H9 (cell line): ENCODE measurements at regions not wholly inside any gene's neighbourhood (a gene's known extent, or its start where the extent isn't known, plus 50 kb on each side); places are given as distances from the start of the nearest gene placed in this dataset.

ENCODE experiments used
- DNase-seq: peaks from one replicate; pipeline ENCODE4 v3.0.0-alpha.2; 2017
- H2AFZ ChIP-seq: one replicate; pipeline ENCODE4 v1.6.1; 2013; ENCODE audit warnings: mild to moderate bottlenecking, low read length, control low read depth, moderate library complexity
- H2AK5ac ChIP-seq: 2 replicates; pipeline ENCODE4 v1.6.1; 2013; ENCODE audit warnings: low read length, control low read depth, mixed read lengths; ENCODE audit not compliant: insufficient read length
- H2BK120ac ChIP-seq: one replicate; pipeline ENCODE4 v1.6.1; 2013; ENCODE audit warnings: low read depth, mild to moderate bottlenecking, low read length, control low read depth, inconsistent platforms; ENCODE audit not compliant: poor library complexity, severe bottlenecking
- H2BK12ac ChIP-seq: 2 replicates; pipeline ENCODE4 v1.6.1; 2013; ENCODE audit warnings: low read length, control low read depth, mixed read lengths, low read depth; ENCODE audit not compliant: insufficient read length
- H2BK15ac ChIP-seq: 2 replicates; pipeline ENCODE4 v1.6.1; 2013; ENCODE audit warnings: low read depth, low read length, control low read depth
- H2BK20ac ChIP-seq: one replicate; pipeline ENCODE4 v1.6.1; 2013; ENCODE audit warnings: low read depth, mild to moderate bottlenecking, low read length, control low read depth, inconsistent platforms; ENCODE audit not compliant: poor library complexity, severe bottlenecking
- H2BK5ac ChIP-seq: 2 replicates; pipeline ENCODE4 v1.6.1; 2013; ENCODE audit warnings: low read length, control low read depth, mixed read lengths; ENCODE audit not compliant: insufficient read length
- H3K14ac ChIP-seq: 2 replicates; pipeline ENCODE4 v1.6.1; 2013; ENCODE audit warnings: low read length, control low read depth; ENCODE audit not compliant: insufficient read depth
- H3K18ac ChIP-seq: 2 replicates; pipeline ENCODE4 v1.6.1; 2013; ENCODE audit warnings: low read depth, mild to moderate bottlenecking, mixed read lengths, low read length, control low read depth; ENCODE audit not compliant: insufficient read length
- H3K23ac ChIP-seq: 2 replicates; pipeline ENCODE4 v1.6.1; 2013; ENCODE audit warnings: low read length, control low read depth, mixed read lengths, low read depth; ENCODE audit not compliant: insufficient read length
- H3K23me2 ChIP-seq: 2 replicates; pipeline ENCODE4 v1.6.1; 2013; ENCODE audit warnings: low read depth, mild to moderate bottlenecking, mixed read lengths, low read length, control low read depth; ENCODE audit not compliant: insufficient read length, poor library complexity, severe bottlenecking
- H3K27ac ChIP-seq: 2 replicates; pipeline ENCODE4 v1.5.1; 2013; ENCODE audit warnings: low read length, control low read depth, mixed read lengths, low read depth; ENCODE audit not compliant: insufficient read length
- H3K27me3 ChIP-seq: 2 replicates; pipeline ENCODE4 v1.6.1; 2013; ENCODE audit warnings: low read length, control low read depth, inconsistent platforms; ENCODE audit not compliant: insufficient read depth
- H3K4ac ChIP-seq: 2 replicates; pipeline ENCODE4 v1.6.1; 2013; ENCODE audit warnings: low read depth, mild to moderate bottlenecking, control low read depth, inconsistent platforms, low read length, moderate library complexity
- H3K4me1 ChIP-seq: 2 replicates; pipeline ENCODE4 v1.6.1; 2013; ENCODE audit warnings: low read length, control low read depth, inconsistent platforms; ENCODE audit not compliant: insufficient read depth
- H3K4me2 ChIP-seq: 2 replicates; pipeline ENCODE4 v1.6.1; 2013; ENCODE audit warnings: low read length, control low read depth, mixed read lengths; ENCODE audit not compliant: insufficient read length, insufficient read depth
- H3K56ac ChIP-seq: 2 replicates; pipeline ENCODE4 v1.6.1; 2013; ENCODE audit warnings: low read depth, mild to moderate bottlenecking, mixed read lengths, low read length, control low read depth; ENCODE audit not compliant: insufficient read length
- H3K79me1 ChIP-seq: 2 replicates; pipeline ENCODE4 v1.6.1; 2013; ENCODE audit warnings: low read depth, mild to moderate bottlenecking, moderate library complexity, low read length, control low read depth, inconsistent platforms; ENCODE audit not compliant: insufficient read depth, poor library complexity, severe bottlenecking
- H3K79me2 ChIP-seq: 2 replicates; pipeline ENCODE4 v1.6.1; 2013; ENCODE audit warnings: low read length, control low read depth, inconsistent platforms; ENCODE audit not compliant: insufficient read depth
- H3K9ac ChIP-seq: 2 replicates; pipeline ENCODE4 v1.6.1; 2013; ENCODE audit warnings: low read length, control low read depth, mixed read lengths; ENCODE audit not compliant: insufficient read length; ENCODE audit errors: extremely low read depth
- H3K9me3 ChIP-seq: one replicate; pipeline ENCODE4 v1.6.1; 2013; ENCODE audit warnings: low read depth, low read length, inconsistent platforms; ENCODE audit not compliant: control insufficient read depth
- H3T11ph ChIP-seq: one replicate; pipeline ENCODE4 v1.6.1; 2013; ENCODE audit warnings: mild to moderate bottlenecking, low read length, control low read depth, inconsistent platforms
- H4K20me1 ChIP-seq: one replicate; pipeline ENCODE4 v1.6.1; 2013; ENCODE audit not compliant: control insufficient read depth, insufficient read length, insufficient read depth
- H4K5ac ChIP-seq: 2 replicates; pipeline ENCODE4 v1.6.1; 2013; ENCODE audit warnings: low read depth, mild to moderate bottlenecking, mixed read lengths, low read length, control low read depth; ENCODE audit not compliant: insufficient read length
- H4K8ac ChIP-seq: replicated peaks from 2 replicates; pipeline ENCODE4 v1.6.1; 2013; ENCODE audit warnings: low read length, control low read depth, mixed read lengths, low read depth; ENCODE audit not compliant: insufficient read length
- H4K91ac ChIP-seq: 2 replicates; pipeline ENCODE4 v1.6.1; 2013; ENCODE audit warnings: low read depth, mild to moderate bottlenecking, moderate library complexity, mixed read lengths, low read length, control low read depth; ENCODE audit not compliant: insufficient read length
- H3K27ac Mint-ChIP-seq, 3 experiments: 2 replicates in 2 of 3; 3 replicates in 1 of 3; pipeline ENCODE4 v1.8.0; 2020 to 2021; ENCODE audit warnings: mixed read lengths in 3 of 3, mild to moderate bottlenecking in 1 of 3, moderate library complexity in 1 of 3
- H3K27me3 Mint-ChIP-seq: 2 replicates; pipeline ENCODE4 v1.8.0; 2021; ENCODE audit warnings: low read depth, mild to moderate bottlenecking, moderate library complexity, mixed read lengths
- H3K36me3 Mint-ChIP-seq, 3 experiments: 2 replicates in 2 of 3; 3 replicates in 1 of 3; pipeline ENCODE4 v1.8.0; 2020 to 2021; ENCODE audit warnings: low read depth in 3 of 3, mixed read lengths in 3 of 3; ENCODE audit not compliant: insufficient read depth in 1 of 3
- H3K4me1 Mint-ChIP-seq, 2 experiments: 2 replicates each; pipeline ENCODE4 v1.8.0; 2020; ENCODE audit warnings: mixed read lengths in 2 of 2
- H3K4me3 Mint-ChIP-seq, 2 experiments: 2 replicates in 1 of 2; 3 replicates in 1 of 2; pipeline ENCODE4 v1.8.0; 2020 to 2021; ENCODE audit warnings: mild to moderate bottlenecking in 2 of 2, mixed read lengths in 2 of 2, moderate library complexity in 1 of 2
- H3K9me3 Mint-ChIP-seq, 2 experiments: 2 replicates in 1 of 2; 3 replicates in 1 of 2; pipeline ENCODE4 v1.8.0; 2020; ENCODE audit warnings: mild to moderate bottlenecking in 2 of 2, mixed read lengths in 2 of 2, moderate library complexity in 1 of 2
- CTCF ChIP-seq: fragments of 200-600 bp; sonication (generic); conservative IDR thresholded peaks from 3 replicates; pipeline ENCODE4 v1.8.0; 2021; ENCODE audit warnings: antibody characterized with exemption, mild to moderate bottlenecking
- WGBS: extraction: QIAGEN DNeasy Blood & Tissue Kit; methylation state at CpG from one replicate; pipeline ENCODE4 v1.1.7; 2013; ENCODE audit warnings: missing lambda C conversion rate, low lambda C conversion rate, mixed read lengths; ENCODE audit not compliant: insufficient read length; ENCODE audit errors: extremely low coverage; 5-methylcytosine and 5-hydroxymethylcytosine counted together

DNA sequence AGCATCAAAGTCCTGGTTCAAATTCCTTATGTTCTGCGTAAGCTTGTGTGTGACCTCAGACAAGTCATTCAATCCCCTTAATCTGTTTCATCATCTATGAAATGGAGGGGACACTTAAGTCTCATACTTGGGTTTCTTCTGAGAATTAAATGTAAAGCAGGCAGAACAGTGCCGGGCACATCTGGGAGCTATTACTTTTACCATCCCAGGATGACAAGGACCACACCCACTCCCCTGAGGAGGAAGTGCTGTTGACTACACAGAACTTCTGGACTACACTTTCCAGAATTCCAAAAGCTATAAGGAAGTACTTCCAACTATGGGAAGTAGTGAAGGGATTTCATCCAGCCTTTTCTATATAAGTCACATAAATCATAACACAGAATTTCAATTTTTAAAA is 294.9 kb downstream of the IPMK start:
- Mint-ChIP-seq H3K4me1 (peaks cover 6 to 7% of the 10 kb centered on the region in 2 experiments; a peak in 3 of 4 replicates), H3K36me3 (peaks cover 0 to 9% (median 2%) of the 10 kb centered on the region in 3 experiments; a peak in 3 of 7 replicates), H3K27me3 (no peaks in the 10 kb centered on the region), H3K4me3 (no peak overlapping the region), H3K27ac (no peak overlapping the region), H3K9me3 (peaks cover 11% of the 10 kb centered on the region in 2 experiments; a peak in 4 of 5 replicates)
- Histone ChIP-seq H3K4me1 (no peaks in the 10 kb centered on the region), H2BK5ac (no peak overlapping the region), H3K18ac (no peak overlapping the region), H3K14ac (no peak overlapping the region), H4K8ac (no peak overlapping the region), H3K56ac (no peak overlapping the region), H3K9me3 (no peaks in the 10 kb centered on the region), H2AK5ac (no peak overlapping the region), H3K4ac (no peak overlapping the region), H2BK15ac (no peak overlapping the region), H2BK20ac (no peak overlapping the region), H4K20me1 (no peaks in the 10 kb centered on the region), H3K27me3 (no peaks in the 10 kb centered on the region), H4K5ac (no peak overlapping the region), H3K23me2 (no peaks in the 10 kb centered on the region), H3K27ac (no peak overlapping the region), H3K79me2 (no peaks in the 10 kb centered on the region), H2AFZ (no peak overlapping the region), H3K9ac (no peak overlapping the region), H3K4me2 (no peak overlapping the region), H3T11ph (no peak overlapping the region), H3K79me1 (no peaks in the 10 kb centered on the region), H3K23ac (no peak overlapping the region), H2BK120ac (no peak overlapping the region), H2BK12ac (no peak overlapping the region), H4K91ac (no peak overlapping the region)
- DNase-seq, result no peak
- no CpG with 5 or more reads among the region's 2 CpGs for WGBS
- TF ChIP-seq CTCF, result no peak
